HEK293 (cell line): ENCODE measurements at regions not wholly inside any gene's neighbourhood (a gene's known extent, or its start where the extent isn't known, plus 50 kb on each side); places are given as distances from the start of the nearest gene placed in this dataset.

Experiments used
- CTCF ChIA-PET: fragments of 350-600 bp; formaldehyde crosslinking; extraction: SDS; loops from one replicate; lab custom pipeline; 2021; ENCODE audit warnings: antibody characterized with exemption; lab: Yijun Ruan, JAX
- POLR2A ChIA-PET: fragments of 300-600 bp; formaldehyde crosslinking; extraction: SDS; loops from one replicate; lab custom pipeline; 2020; ENCODE audit warnings: antibody characterized with exemption, inconsistent platforms; lab: Yijun Ruan, JAX
- H3K27ac ChIP-seq: fragments of 200-500 bp; sonication (Bioruptor generic); 2 replicates; pipeline ENCODE4 v1.5.1; 2014; ENCODE audit warnings: low read depth, low read length, control low read depth, inconsistent platforms; ENCODE audit errors: extremely low read depth
- H3K36me3 ChIP-seq, 2 experiments: fragments of 200-500 bp in 1 of 2; sonication (Bioruptor generic) in 1 of 2; 1 replicate in 1 of 2; 2 replicates in 1 of 2; pipeline ENCODE4 v1.5.1; 2014 to 2017; ENCODE audit warnings: inconsistent platforms in 2 of 2, low read length in 2 of 2; ENCODE audit not compliant: control insufficient read depth in 2 of 2, insufficient read depth in 1 of 2
- H3K4me1 ChIP-seq: fragments of 200-500 bp; sonication (Bioruptor generic); 2 replicates; pipeline ENCODE4 v1.5.1; 2014; ENCODE audit warnings: mild to moderate bottlenecking, low read length, inconsistent platforms; ENCODE audit not compliant: control insufficient read depth, insufficient read depth
- H3K4me3 ChIP-seq: 2 replicates; pipeline ENCODE4 v1.5.1; 2011; ENCODE audit warnings: low read depth, mild to moderate bottlenecking, control low read depth, low read length, moderate library complexity
- H3K9me3 ChIP-seq: fragments of 200-500 bp; sonication (Bioruptor generic); 2 replicates; pipeline ENCODE4 v1.5.1; 2014; ENCODE audit warnings: low read depth, low read length, inconsistent platforms; ENCODE audit not compliant: control insufficient read depth, insufficient read depth
- ATF2 ChIP-seq: fragments of 450-650 bp; formaldehyde crosslinking; IDR thresholded peaks from 2 replicates; pipeline ENCODE4 v1.5.1; 2016; ENCODE audit warnings: missing biosample characterization, missing genetic modification characterization, low read depth
- GFI1B ChIP-seq: fragments of 450-650 bp; formaldehyde crosslinking; IDR thresholded peaks from 2 replicates; pipeline ENCODE4 v1.5.1; 2016; ENCODE audit warnings: missing biosample characterization, missing genetic modification characterization
- RBAK ChIP-seq: fragments of 450-650 bp; formaldehyde crosslinking; IDR thresholded peaks from 2 replicates; pipeline ENCODE4 v1.5.1; 2016; ENCODE audit warnings: missing biosample characterization, missing genetic modification characterization
- REPIN1 ChIP-seq: fragments of 450-650 bp; formaldehyde crosslinking; IDR thresholded peaks from 2 replicates; pipeline ENCODE4 v1.5.1; 2017; ENCODE audit warnings: missing biosample characterization, missing genetic modification characterization, low read depth
- SP3 ChIP-seq: fragments of 450-650 bp; formaldehyde crosslinking; IDR thresholded peaks from 2 replicates; pipeline ENCODE4 v1.5.1; 2016; ENCODE audit warnings: missing biosample characterization, missing genetic modification characterization
- SP7 ChIP-seq: fragments of 450-650 bp; formaldehyde crosslinking; IDR thresholded peaks from 2 replicates; pipeline ENCODE4 v1.5.1; 2016; ENCODE audit warnings: missing biosample characterization, missing genetic modification characterization
- TRIM28 ChIP-seq: IDR thresholded peaks from 2 replicates; pipeline ENCODE4 v1.6.1; 2011; ENCODE audit warnings: low read length, control low read depth, borderline replicate concordance
- WT1 ChIP-seq: fragments of 450-650 bp; formaldehyde crosslinking; IDR thresholded peaks from 2 replicates; pipeline ENCODE4 v1.5.1; 2016; ENCODE audit warnings: missing biosample characterization, missing genetic modification characterization
- ZBTB49 ChIP-seq: fragments of 450-650 bp; formaldehyde crosslinking; IDR thresholded peaks from 2 replicates; pipeline ENCODE4 v1.5.1; 2016; ENCODE audit warnings: missing biosample characterization, missing genetic modification characterization, low read depth
- ZFP41 ChIP-seq: fragments of 450-650 bp; formaldehyde crosslinking; IDR thresholded peaks from 2 replicates; pipeline ENCODE4 v1.5.1; 2016; ENCODE audit warnings: missing biosample characterization, missing genetic modification characterization, borderline replicate concordance
- ZNF132 ChIP-seq: fragments of 450-650 bp; formaldehyde crosslinking; IDR thresholded peaks from 2 replicates; pipeline ENCODE4 v1.5.1; 2017; ENCODE audit warnings: missing biosample characterization, missing genetic modification characterization, borderline replicate concordance
- ZNF266 ChIP-seq: fragments of 450-650 bp; formaldehyde crosslinking; IDR thresholded peaks from 2 replicates; pipeline ENCODE4 v1.5.1; 2016; ENCODE audit warnings: missing biosample characterization, missing genetic modification characterization, low read depth
- ZNF366 ChIP-seq: fragments of 450-650 bp; formaldehyde crosslinking; conservative IDR thresholded peaks from 2 replicates; pipeline ENCODE4 v1.5.1; 2016; ENCODE audit warnings: missing biosample characterization, missing genetic modification characterization
- ZNF513 ChIP-seq: fragments of 450-650 bp; IDR thresholded peaks from 2 replicates; pipeline ENCODE4 v1.5.1; 2018; ENCODE audit warnings: missing biosample characterization, missing genetic modification characterization
- ZNF514 ChIP-seq: fragments of 450-650 bp; formaldehyde crosslinking; IDR thresholded peaks from 2 replicates; pipeline ENCODE4 v1.5.1; 2016; ENCODE audit warnings: missing biosample characterization, missing genetic modification characterization
- ZNF549 ChIP-seq: fragments of 450-650 bp; IDR thresholded peaks from 2 replicates; pipeline ENCODE4 v1.5.1; 2018; ENCODE audit warnings: missing biosample characterization, missing genetic modification characterization, mild to moderate bottlenecking, inconsistent platforms, moderate library complexity
- ZNF558 ChIP-seq: fragments of 450-650 bp; formaldehyde crosslinking; IDR thresholded peaks from 2 replicates; pipeline ENCODE4 v1.5.1; 2016; ENCODE audit warnings: missing biosample characterization, missing genetic modification characterization
- ZNF585B ChIP-seq: fragments of 450-650 bp; formaldehyde crosslinking; IDR thresholded peaks from 2 replicates; pipeline ENCODE4 v1.5.1; 2016; ENCODE audit warnings: missing biosample characterization, missing genetic modification characterization
- ZNF596 ChIP-seq: fragments of 450-650 bp; IDR thresholded peaks from 2 replicates; pipeline ENCODE4 v1.5.0; 2018; ENCODE audit warnings: missing biosample characterization, mild to moderate bottlenecking, missing genetic modification characterization, moderate library complexity
- ZNF677 ChIP-seq: fragments of 450-650 bp; IDR thresholded peaks from 2 replicates; pipeline ENCODE4 v1.5.0; 2018; ENCODE audit warnings: missing biosample characterization, mild to moderate bottlenecking, missing genetic modification characterization, moderate library complexity
- ZNF701 ChIP-seq: fragments of 450-650 bp; formaldehyde crosslinking; IDR thresholded peaks from 2 replicates; pipeline ENCODE4 v1.5.1; 2016; ENCODE audit warnings: missing biosample characterization, missing genetic modification characterization
- ZNF747 ChIP-seq: fragments of 450-650 bp; formaldehyde crosslinking; IDR thresholded peaks from 2 replicates; pipeline ENCODE4 v1.5.1; 2016; ENCODE audit warnings: missing biosample characterization, missing genetic modification characterization
- ZNF777 ChIP-seq: fragments of 450-650 bp; formaldehyde crosslinking; IDR thresholded peaks from 2 replicates; pipeline ENCODE4 v1.5.1; 2017; ENCODE audit warnings: missing biosample characterization, missing genetic modification characterization, borderline replicate concordance
- ZNF785 ChIP-seq: fragments of 450-650 bp; formaldehyde crosslinking; IDR thresholded peaks from 2 replicates; pipeline ENCODE4 v1.5.1; 2016; ENCODE audit warnings: missing biosample characterization, missing genetic modification characterization
- ZNF792 ChIP-seq: fragments of 450-650 bp; formaldehyde crosslinking; IDR thresholded peaks from 2 replicates; pipeline ENCODE4 v1.5.1; 2016; ENCODE audit warnings: missing biosample characterization, missing genetic modification characterization
- ZNF837 ChIP-seq: fragments of 450-650 bp; formaldehyde crosslinking; IDR thresholded peaks from 2 replicates; pipeline ENCODE4 v1.5.1; 2016; ENCODE audit warnings: missing biosample characterization, missing genetic modification characterization

- Histone ChIP-seq H3K9me3 (no peaks in the 10 kb centered on the region), H3K27ac (no peak overlapping the region), H3K36me3 (no peaks in the 10 kb centered on the region), H3K4me3 (no peak overlapping the region), H3K4me1 (no peaks in the 10 kb centered on the region)
- no peak for TF ChIP-seq TRIM28
- no peak for TF ChIP-seq ZNF777 (tag by site-specific recombination)
- TF ChIP-seq ZNF792, result no peak
- TF ChIP-seq ZFP41, result no peak
- no peak for TF ChIP-seq ZNF701
- no peak for TF ChIP-seq ATF2 (tag by site-specific recombination)
- POLR2A ChIA-PET, result no interaction called here
- CTCF ChIA-PET, result interaction anchor here (0.5 kb wide), 1 partner anchor 833 kb away, joined by 3 read pairs; no protein-coding TSS in a partner anchor
Observed at GRCh38 chr13:84972907-84973306, 826.3 kb downstream of the SLITRK6 start.

GRCh38 chr13:84962849-84963248, 836.4 kb downstream of the SLITRK6 start:
- Histone ChIP-seq H3K4me1 (no peaks in the 10 kb centered on the region), H3K4me3 (no peak overlapping the region), H3K27ac (no peak overlapping the region), H3K9me3 (no peaks in the 10 kb centered on the region), H3K36me3 (no peaks in the 10 kb centered on the region)
- ChIA-PET CTCF (no interaction called here), POLR2A (no interaction called here)
- no peak for TF ChIP-seq ZNF132
- TF ChIP-seq ZNF549, result no peak
- no peak for TF ChIP-seq SP3 (tag by site-specific recombination)
- TF ChIP-seq ZBTB49 (tag by site-specific recombination), result no peak
- no peak for TF ChIP-seq ZNF366 (tag by site-specific recombination)
- no peak for TF ChIP-seq ZNF514
- no peak for TF ChIP-seq RBAK (tag by site-specific recombination)
- no peak for TF ChIP-seq ZNF585B (tag by site-specific recombination)
- TF ChIP-seq GFI1B, result no peak
- TF ChIP-seq REPIN1 (tag by site-specific recombination), result no peak
- TF ChIP-seq ZNF837 (tag by site-specific recombination), result no peak
- TF ChIP-seq WT1, result no peak
- TF ChIP-seq ZNF266 (tag by site-specific recombination), result no peak
- no peak for TF ChIP-seq ZNF596
- no peak for TF ChIP-seq SP7 (tag by site-specific recombination)
- TF ChIP-seq ZNF558 (tag by site-specific recombination), result no peak

- Histone ChIP-seq H3K4me1 (no peaks in the 10 kb centered on the region), H3K36me3 (no peaks in the 10 kb centered on the region), H3K27ac (no peak overlapping the region), H3K9me3 (no peaks in the 10 kb centered on the region), H3K4me3 (no peak overlapping the region)
- ChIA-PET CTCF (no interaction called here), POLR2A (no interaction called here)
- TF ChIP-seq RBAK (tag by site-specific recombination), result no peak
- no peak for TF ChIP-seq ZNF677 (tag by site-specific recombination)
- no peak for TF ChIP-seq ZNF747 (tag by site-specific recombination)
- TF ChIP-seq ZNF513 (tag by site-specific recombination), result no peak
- TF ChIP-seq ZNF785, result no peak
Observed at GRCh38 chr13:84962141-84962750, 837.0 kb downstream of the SLITRK6 start.
